DND-41 (cell line): ENCODE measurements at regions not wholly inside any gene's neighbourhood (a gene's known extent, or its start where the extent isn't known, plus 50 kb on each side); places are given as distances from the start of the nearest gene placed in this dataset.
"Not testable (repeated sequence)": the region's sequence is repeated elsewhere in the genome, so short reads cannot be mapped to it uniquely, and the experiment has no call there.

Experiments used
- ATAC-seq: fragments of 200-7000 bp; cut with Tn5 transposase; 3 replicates; pipeline ENCODE4 v1.9.1; 2021; ENCODE audit warnings: low read depth; ENCODE audit not compliant: insufficient read depth
- DNase-seq: peaks from one replicate; pipeline ENCODE4 v3.0.0-alpha.2; 2020
- H2AFZ ChIP-seq: 2 replicates; pipeline ENCODE4 v1.6.0; 2012; ENCODE audit warnings: low read depth, low read length
- H3K27ac ChIP-seq: 2 replicates; pipeline ENCODE4 v1.5.1; 2012; ENCODE audit warnings: low read length, inconsistent platforms
- H3K27me3 ChIP-seq: fragments of 200-600 bp; sonication (generic); 2 replicates; pipeline ENCODE4 v1.6.0; 2012; ENCODE audit warnings: low read length, mild to moderate bottlenecking, inconsistent platforms; ENCODE audit not compliant: insufficient read depth, poor library complexity
- H3K36me3 ChIP-seq: 2 replicates; pipeline ENCODE4 v1.5.1; 2012; ENCODE audit warnings: low read length, inconsistent platforms; ENCODE audit not compliant: insufficient read depth
- H3K4me1 ChIP-seq: 2 replicates; pipeline ENCODE4 v1.5.1; 2012; ENCODE audit warnings: mild to moderate bottlenecking, low read length; ENCODE audit not compliant: insufficient read depth
- H3K4me2 ChIP-seq: 2 replicates; pipeline ENCODE4 v1.6.0; 2012; ENCODE audit warnings: mild to moderate bottlenecking, moderate library complexity, low read length, inconsistent platforms; ENCODE audit not compliant: insufficient read depth
- H3K4me3 ChIP-seq, 2 experiments: fragments of 200-600 bp in 1 of 2; shearing (Covaris generic) in 1 of 2; 2 replicates each; pipeline ENCODE4 v1.5.1; 2012 to 2016; ENCODE audit warnings: inconsistent platforms in 2 of 2, low read length in 2 of 2, mild to moderate bottlenecking in 2 of 2, low read depth in 1 of 2, moderate library complexity in 1 of 2
- H3K79me2 ChIP-seq: 2 replicates; pipeline ENCODE4 v1.6.0; 2012; ENCODE audit warnings: low read length, inconsistent platforms; ENCODE audit not compliant: insufficient read depth
- H3K9ac ChIP-seq: 2 replicates; pipeline ENCODE4 v1.6.0; 2012; ENCODE audit warnings: low read depth, mild to moderate bottlenecking, inconsistent platforms, low read length, moderate library complexity
- H3K9me3 ChIP-seq: 2 replicates; pipeline ENCODE4 v1.5.1; 2012; ENCODE audit warnings: low read length, moderate library complexity, mild to moderate bottlenecking, inconsistent platforms; ENCODE audit not compliant: insufficient read depth, severe bottlenecking
- H4K20me1 ChIP-seq: 2 replicates; pipeline ENCODE4 v1.6.0; 2012; ENCODE audit warnings: low read length; ENCODE audit not compliant: insufficient read depth
- CTCF ChIP-seq: IDR thresholded peaks from 2 replicates; pipeline ENCODE4 v1.5.1; 2012; ENCODE audit warnings: borderline replicate concordance, low read length, moderate library complexity, mild to moderate bottlenecking; ENCODE audit not compliant: poor library complexity, severe bottlenecking; ENCODE audit errors: extremely low read depth
- EZH2 ChIP-seq: IDR thresholded peaks from 3 replicates; pipeline ENCODE4 v1.6.1; 2012; ENCODE audit warnings: borderline replicate concordance, low read depth, mild to moderate bottlenecking, moderate library complexity, low read length, inconsistent platforms; ENCODE audit not compliant: severe bottlenecking

DNA sequence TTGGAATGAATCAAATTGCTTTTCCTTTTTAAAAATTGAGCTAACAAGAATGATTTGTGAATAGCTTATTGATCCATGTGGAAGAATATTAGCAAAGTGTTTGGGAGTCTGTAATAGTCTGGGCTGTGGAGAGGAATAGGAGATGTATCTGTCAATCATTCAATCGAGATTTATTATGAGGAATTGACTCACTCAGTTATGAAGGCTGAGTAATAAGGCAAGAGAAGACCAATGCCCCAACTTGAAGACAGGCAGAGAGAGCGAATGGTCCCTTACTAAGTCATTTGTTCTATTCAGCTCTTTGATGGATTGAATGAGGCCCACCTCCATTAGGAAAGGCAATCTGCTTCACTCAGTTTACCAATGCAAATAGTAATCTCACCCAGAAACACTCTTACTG lies 403.0 kb downstream of the CD83 start:
- no peak overlapping the region for H3K4me3 ChIP-seq
- no peak overlapping the region for H3K27ac ChIP-seq
- no peaks in the 10 kb centered on the region for H3K27me3 ChIP-seq
- H3K4me2 ChIP-seq: no peak overlapping the region
- H3K4me1 ChIP-seq: no peaks in the 10 kb centered on the region
- no peaks in the 10 kb centered on the region for H3K36me3 ChIP-seq
- TF ChIP-seq CTCF (no peak), EZH2 (no peak)
- no peaks in the 10 kb centered on the region for H4K20me1 ChIP-seq
- H3K79me2 ChIP-seq: no peaks in the 10 kb centered on the region
- DNase-seq (no peak), ATAC-seq (no peak)
- H2AFZ ChIP-seq: no peak overlapping the region
- no peaks in the 10 kb centered on the region for H3K9me3 ChIP-seq
- no peak overlapping the region for H3K9ac ChIP-seq

- no peaks in the 10 kb centered on the region for H3K27me3 ChIP-seq
- DNase-seq (no peak), ATAC-seq (no peak)
- H3K79me2 ChIP-seq: no peaks in the 10 kb centered on the region
- no peak overlapping the region for H3K4me3 ChIP-seq
- no peaks in the 10 kb centered on the region for H3K4me1 ChIP-seq
- no peak overlapping the region for H3K27ac ChIP-seq
- TF ChIP-seq CTCF (no peak), EZH2 (no peak)
- no peaks in the 10 kb centered on the region for H3K9me3 ChIP-seq
- no peak overlapping the region for H3K9ac ChIP-seq
- H3K4me2 ChIP-seq: no peak overlapping the region
- H4K20me1 ChIP-seq: no peaks in the 10 kb centered on the region
- H2AFZ ChIP-seq: no peak overlapping the region
- no peaks in the 10 kb centered on the region for H3K36me3 ChIP-seq
Observed at GRCh38 chr6:14521141-14521540, 403.6 kb downstream of the CD83 start.

DNA sequence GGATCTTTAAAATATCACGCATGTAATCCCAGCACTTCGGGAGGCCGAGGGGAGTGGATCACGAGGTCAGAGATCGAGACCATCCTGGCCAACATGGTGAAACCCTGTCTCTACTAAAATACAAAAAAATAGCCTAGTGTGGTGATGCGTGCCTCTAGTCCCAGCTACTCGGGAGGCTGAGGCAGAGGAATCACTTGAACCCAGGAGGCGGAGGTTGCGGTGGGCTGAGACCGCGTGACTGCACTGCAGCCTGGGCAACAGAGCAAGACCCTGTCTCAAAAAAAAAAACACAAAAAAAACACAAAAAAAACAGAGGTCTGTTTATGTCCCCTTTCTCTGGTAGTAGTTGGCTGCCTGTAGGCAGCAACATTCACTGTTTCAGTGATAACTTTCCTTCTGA lies 404.3 kb downstream of the CD83 start:
- not testable (repeated sequence) for ATAC-seq, H3K4me1 ChIP-seq, H2AFZ ChIP-seq, H3K4me2 ChIP-seq, H4K20me1 ChIP-seq, H3K27ac ChIP-seq, H3K9ac ChIP-seq, DNase-seq, H3K36me3 ChIP-seq, H3K79me2 ChIP-seq, H3K27me3 ChIP-seq, H3K9me3 ChIP-seq, H3K4me3 ChIP-seq

- no peaks in the 10 kb centered on the region for H3K79me2 ChIP-seq
- H3K9ac ChIP-seq: no peak overlapping the region
- no peak overlapping the region for H2AFZ ChIP-seq
- no peaks in the 10 kb centered on the region for H3K27me3 ChIP-seq
- TF ChIP-seq CTCF (no peak), EZH2 (no peak)
- H3K36me3 ChIP-seq: no peaks in the 10 kb centered on the region
- H3K4me2 ChIP-seq: no peak overlapping the region
- H4K20me1 ChIP-seq: no peaks in the 10 kb centered on the region
- ATAC-seq (no peak), DNase-seq (no peak)
- no peaks in the 10 kb centered on the region for H3K4me1 ChIP-seq
- H3K4me3 ChIP-seq: no peak overlapping the region
- peaks cover 3% of the 10 kb centered on the region for H3K9me3 ChIP-seq
- no peak overlapping the region for H3K27ac ChIP-seq
Observed at GRCh38 chr6:14524319-14524718, 406.7 kb downstream of the CD83 start.
